AG09319 (cell line): ENCODE measurements at regions not wholly inside any gene's neighbourhood (a gene's known extent, or its start where the extent isn't known, plus 50 kb on each side); places are given as distances from the start of the nearest gene placed in this dataset.
"Not testable (repeated sequence)": the region's sequence is repeated elsewhere in the genome, so short reads cannot be mapped to it uniquely, and the experiment has no call there.

ENCODE experiments used
- DNase-seq: peaks from one replicate; pipeline ENCODE4 v3.0.0-alpha.2; 2010; ENCODE audit warnings: low read depth; ENCODE audit errors: extremely low read depth
- CTCF ChIP-seq: IDR thresholded peaks from 2 replicates; pipeline ENCODE4 v1.5.1; 2011; ENCODE audit warnings: low read depth, mild to moderate bottlenecking, inconsistent platforms, low read length, moderate library complexity

- no peak for TF ChIP-seq CTCF
- no peak for DNase-seq
Observed at GRCh38 chr3:81846988-81847387, 85.5 kb upstream of the GBE1 start.

GRCh38 chr3:81841540-81841939 lies 80.1 kb upstream of the GBE1 start:
- DNase-seq = no peak
- TF ChIP-seq CTCF = no peak

- TF ChIP-seq CTCF = no peak
- no peak for DNase-seq
Observed at GRCh38 chr3:81839504-81840094, 78.2 kb upstream of the GBE1 start.

- TF ChIP-seq CTCF = no peak
- DNase-seq = no peak
Observed at GRCh38 chr3:81838457-81838856, 77.0 kb upstream of the GBE1 start.

GRCh38 chr3:81837071-81837593 lies 75.7 kb upstream of the GBE1 start:
- TF ChIP-seq CTCF = no peak
- DNase-seq = no peak

- DNase-seq = no peak
- no peak for TF ChIP-seq CTCF
Observed at GRCh38 chr3:81829937-81830336, 68.5 kb upstream of the GBE1 start.

- not testable (repeated sequence) for DNase-seq
Observed at GRCh38 chr3:81829272-81829671, 67.8 kb upstream of the GBE1 start.

GRCh38 chr3:81823882-81824395 lies 62.5 kb upstream of the GBE1 start:
- TF ChIP-seq CTCF = no peak
- DNase-seq = no peak
